ENCODE measurements at regions not wholly inside any gene's neighbourhood (a gene's known extent, or its start where the extent isn't known, plus 50 kb on each side); places are given as distances from the start of the nearest gene placed in this dataset.

GRCh38 chr15:29465196-29465595 is 195.6 kb upstream of the NSMCE3 start:
- TF ChIP-seq, protein P1, sequence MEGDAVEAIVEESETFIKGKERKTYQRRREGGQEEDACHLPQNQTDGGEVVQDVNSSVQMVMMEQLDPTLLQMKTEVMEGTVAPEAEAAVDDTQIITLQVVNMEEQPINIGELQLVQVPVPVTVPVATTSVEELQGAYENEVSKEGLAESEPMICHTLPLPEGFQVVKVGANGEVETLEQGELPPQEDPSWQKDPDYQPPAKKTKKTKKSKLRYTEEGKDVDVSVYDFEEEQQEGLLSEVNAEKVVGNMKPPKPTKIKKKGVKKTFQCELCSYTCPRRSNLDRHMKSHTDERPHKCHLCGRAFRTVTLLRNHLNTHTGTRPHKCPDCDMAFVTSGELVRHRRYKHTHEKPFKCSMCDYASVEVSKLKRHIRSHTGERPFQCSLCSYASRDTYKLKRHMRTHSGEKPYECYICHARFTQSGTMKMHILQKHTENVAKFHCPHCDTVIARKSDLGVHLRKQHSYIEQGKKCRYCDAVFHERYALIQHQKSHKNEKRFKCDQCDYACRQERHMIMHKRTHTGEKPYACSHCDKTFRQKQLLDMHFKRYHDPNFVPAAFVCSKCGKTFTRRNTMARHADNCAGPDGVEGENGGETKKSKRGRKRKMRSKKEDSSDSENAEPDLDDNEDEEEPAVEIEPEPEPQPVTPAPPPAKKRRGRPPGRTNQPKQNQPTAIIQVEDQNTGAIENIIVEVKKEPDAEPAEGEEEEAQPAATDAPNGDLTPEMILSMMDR (IDR thresholded peaks at IDR 0.05) = no peak
- no peak for TF ChIP-seq POLR2A (IDR thresholded peaks at IDR 0.05)
- TF ChIP-seq POLR2AphosphoS5 (IDR thresholded peaks at IDR 0.05) = no peak

All from sigmoid colon (tissue), 4 donors.